SK-N-SH treated with all-trans-retinoic acid at 6 μM for 48 hours (cell line): ENCODE measurements at regions not wholly inside any gene's neighbourhood (a gene's known extent, or its start where the extent isn't known, plus 50 kb on each side); places are given as distances from the start of the nearest gene placed in this dataset.

Experiments
- ATAC-seq: fragments of 200-7000 bp; cut with Tn5 transposase; 3 replicates; pipeline ENCODE4 v1.9.1; 2020; ENCODE audit warnings: mild to moderate bottlenecking, moderate library complexity
- ARNTL ChIP-seq: fragments of 450-650 bp; formaldehyde crosslinking; IDR thresholded peaks from 2 replicates; pipeline ENCODE4 v1.5.0; 2020; ENCODE audit warnings: low read depth, mild to moderate bottlenecking, moderate library complexity, borderline replicate concordance
- BACH2 ChIP-seq: fragments of 250-450 bp; sonication (Bioruptor Pico); IDR thresholded peaks from 2 replicates; pipeline ENCODE4 v1.9.0; 2021; ENCODE audit warnings: mild to moderate bottlenecking, borderline replicate concordance
- GLIS3 ChIP-seq: fragments of 250-450 bp; sonication (Bioruptor Pico); IDR thresholded peaks from 2 replicates; pipeline ENCODE4 v1.5.0; 2020; ENCODE audit warnings: mild to moderate bottlenecking, moderate library complexity
- OSR1 ChIP-seq: fragments of 250-450 bp; sonication (Bioruptor Pico); IDR thresholded peaks from 2 replicates; pipeline ENCODE4 v1.8.0; 2022; ENCODE audit warnings: moderate library complexity, mild to moderate bottlenecking, inconsistent platforms
- SNAI2 ChIP-seq: fragments of 250-450 bp; sonication (Bioruptor Pico); IDR thresholded peaks from 2 replicates; pipeline ENCODE4 v1.5.0; 2020; ENCODE audit warnings: mild to moderate bottlenecking, moderate library complexity
- TOX ChIP-seq: fragments of 250-450 bp; sonication (Bioruptor Pico); IDR thresholded peaks from 2 replicates; pipeline ENCODE4 v1.8.0; 2021; ENCODE audit warnings: mild to moderate bottlenecking, moderate library complexity, borderline replicate concordance
- ZNF565 ChIP-seq: fragments of 450-650 bp; formaldehyde crosslinking; conservative IDR thresholded peaks from 2 replicates; pipeline ENCODE4 v1.5.0; 2020; ENCODE audit warnings: low read depth, mild to moderate bottlenecking, moderate library complexity
- ZNF70 ChIP-seq: fragments of 450-650 bp; formaldehyde crosslinking; IDR thresholded peaks from 2 replicates; pipeline ENCODE4 v1.5.0; 2020; ENCODE audit warnings: mild to moderate bottlenecking, moderate library complexity
- TF ChIP-seq, protein P1 (sequence below): fragments of 250-450 bp; sonication (Bioruptor Pico); IDR thresholded peaks from 2 replicates; pipeline ENCODE4 v1.5.1; 2021; ENCODE audit warnings: mild to moderate bottlenecking, moderate library complexity

DNA sequence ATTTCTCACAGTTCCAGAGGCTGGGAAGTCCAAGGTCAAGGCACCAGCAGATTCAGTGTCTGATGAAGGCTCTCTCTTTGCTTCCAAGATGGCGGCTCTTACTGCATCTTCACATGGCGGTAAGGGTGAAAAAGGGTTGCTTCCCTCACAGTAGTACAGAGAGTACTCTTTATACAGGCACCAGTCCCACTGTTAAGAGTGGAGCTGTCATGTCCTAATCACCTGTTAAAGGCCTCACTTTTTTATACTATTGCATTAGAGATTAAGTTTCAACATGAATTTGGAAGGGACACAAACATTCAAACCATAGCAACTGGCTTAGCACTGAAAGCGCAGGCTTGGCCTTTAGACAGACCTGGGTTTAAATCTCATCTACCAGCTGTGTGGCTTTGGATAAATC is 50.0 kb upstream of the TCL1A start:
- TF ChIP-seq SNAI2 (CRISPR knock-in tag), result no peak
- TF ChIP-seq, protein P1, sequence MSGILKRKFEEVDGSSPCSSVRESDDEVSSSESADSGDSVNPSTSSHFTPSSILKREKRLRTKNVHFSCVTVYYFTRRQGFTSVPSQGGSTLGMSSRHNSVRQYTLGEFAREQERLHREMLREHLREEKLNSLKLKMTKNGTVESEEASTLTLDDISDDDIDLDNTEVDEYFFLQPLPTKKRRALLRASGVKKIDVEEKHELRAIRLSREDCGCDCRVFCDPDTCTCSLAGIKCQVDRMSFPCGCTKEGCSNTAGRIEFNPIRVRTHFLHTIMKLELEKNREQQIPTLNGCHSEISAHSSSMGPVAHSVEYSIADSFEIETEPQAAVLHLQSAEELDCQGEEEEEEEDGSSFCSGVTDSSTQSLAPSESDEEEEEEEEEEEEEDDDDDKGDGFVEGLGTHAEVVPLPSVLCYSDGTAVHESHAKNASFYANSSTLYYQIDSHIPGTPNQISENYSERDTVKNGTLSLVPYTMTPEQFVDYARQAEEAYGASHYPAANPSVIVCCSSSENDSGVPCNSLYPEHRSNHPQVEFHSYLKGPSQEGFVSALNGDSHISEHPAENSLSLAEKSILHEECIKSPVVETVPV (CRISPR knock-in tag), result no peak
- TF ChIP-seq ARNTL, result no peak
- no peak for TF ChIP-seq GLIS3
- TF ChIP-seq ZNF565 (CRISPR knock-in tag), result no peak
- no peak for TF ChIP-seq ZNF70
- TF ChIP-seq TOX (CRISPR knock-in tag), result no peak
- no peak for TF ChIP-seq OSR1
- no peak for TF ChIP-seq BACH2 (CRISPR knock-in tag)
- ATAC-seq, result no peak
